Stimulated activated CD8-positive, alpha-beta memory T cell treated with anti-CD3 and anti-CD28 coated beads, Interleukin-4, amount 100 ng/mL, for 1 hour (primary cell): ENCODE measurements at regions not wholly inside any gene's neighbourhood (a gene's known extent, or its start where the extent isn't known, plus 50 kb on each side); places are given as distances from the start of the nearest gene placed in this dataset.
"Not testable (repeated sequence)": the region's sequence is repeated elsewhere in the genome, so short reads cannot be mapped to it uniquely, and the experiment has no call there.

ENCODE experiments used
- DNase-seq, 2 donors: peaks; one replicate each; pipeline ENCODE4 v3.0.0-alpha.2; 2020; ENCODE audit warnings: low read depth in 2 of 2, low spot score in 1 of 2

DNA sequence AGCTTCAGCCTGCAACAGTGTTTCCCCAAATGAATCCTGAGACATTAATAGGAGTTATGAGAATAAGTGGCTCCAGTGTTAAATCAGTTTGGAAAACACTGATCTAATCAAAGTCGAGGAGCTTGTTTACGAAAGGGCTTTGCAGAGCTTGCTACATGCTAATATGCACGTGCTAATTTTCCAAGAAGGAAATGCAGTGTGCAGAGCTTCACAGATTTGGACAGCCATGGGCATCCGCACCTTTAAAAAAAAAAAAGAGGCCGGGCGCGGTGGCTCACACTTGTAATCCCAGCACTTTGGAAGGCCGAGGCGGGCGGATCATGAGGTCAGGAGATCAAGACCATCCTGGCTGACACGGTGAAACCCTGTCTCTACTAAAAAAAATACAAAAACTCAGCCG lies 79.7 kb upstream of the LMO2 start:
- DNase-seq = not testable (repeated sequence)

DNA sequence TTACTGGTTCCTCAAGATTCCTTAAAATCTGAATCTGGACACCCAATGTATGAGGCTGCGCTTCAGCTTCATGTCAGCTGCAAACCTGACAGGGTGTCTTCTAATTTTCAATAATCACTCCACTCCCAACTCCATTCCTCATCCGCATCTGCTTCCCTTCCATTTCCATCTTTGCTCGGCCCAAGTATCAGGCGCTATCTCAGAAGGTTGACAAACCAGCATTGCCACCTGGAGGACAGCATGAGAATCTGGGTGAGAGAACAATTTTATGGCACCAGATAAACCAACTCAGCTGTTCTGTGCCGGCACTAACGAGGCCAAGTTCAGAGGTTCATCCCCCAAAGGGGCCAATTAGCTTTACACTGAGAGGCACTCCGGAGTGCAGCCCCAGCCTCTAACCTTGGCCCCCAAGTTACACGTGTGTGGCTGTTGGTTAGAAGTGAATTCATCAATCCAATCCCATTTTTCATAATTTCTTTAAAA lies 79.1 kb upstream of the LMO2 start:
- no peak for DNase-seq

- DNase-seq = no peak
Observed at GRCh38 chr11:33967451-33967850, 75.6 kb upstream of the LMO2 start.

- no peak for DNase-seq
Observed at GRCh38 chr11:33965032-33965431, 73.2 kb upstream of the LMO2 start.

GRCh38 chr11:33959855-33960400 lies 68.1 kb upstream of the LMO2 start:
- DNase-seq = no peak

GRCh38 chr11:33957304-33957917 lies 65.5 kb upstream of the LMO2 start:
- DNase-seq = no peak

DNA sequence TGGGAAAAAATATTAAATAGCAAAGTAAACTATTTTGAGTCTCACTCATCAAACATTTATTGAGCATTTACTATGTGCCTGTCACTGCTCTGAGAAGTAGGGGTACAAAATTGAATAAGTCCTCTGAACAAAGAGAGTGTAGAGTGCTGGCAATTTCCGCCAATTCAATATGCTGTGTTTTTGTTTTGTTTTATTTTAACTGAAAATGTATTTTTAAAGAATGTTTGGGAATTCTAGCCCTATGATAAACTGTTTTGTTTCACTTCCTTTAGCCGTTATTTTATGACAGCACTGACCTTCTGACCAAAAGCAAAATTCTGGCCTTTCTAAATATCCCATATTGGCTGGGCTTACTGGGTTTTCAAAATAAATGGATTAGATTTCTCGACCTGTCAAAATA lies 64.7 kb upstream of the LMO2 start:
- DNase-seq = no peak

- no peak for DNase-seq
Observed at GRCh38 chr11:33953289-33953688, 61.4 kb upstream of the LMO2 start.

GRCh38 chr11:33952805-33953204 lies 60.9 kb upstream of the LMO2 start:
- no peak for DNase-seq

DNA sequence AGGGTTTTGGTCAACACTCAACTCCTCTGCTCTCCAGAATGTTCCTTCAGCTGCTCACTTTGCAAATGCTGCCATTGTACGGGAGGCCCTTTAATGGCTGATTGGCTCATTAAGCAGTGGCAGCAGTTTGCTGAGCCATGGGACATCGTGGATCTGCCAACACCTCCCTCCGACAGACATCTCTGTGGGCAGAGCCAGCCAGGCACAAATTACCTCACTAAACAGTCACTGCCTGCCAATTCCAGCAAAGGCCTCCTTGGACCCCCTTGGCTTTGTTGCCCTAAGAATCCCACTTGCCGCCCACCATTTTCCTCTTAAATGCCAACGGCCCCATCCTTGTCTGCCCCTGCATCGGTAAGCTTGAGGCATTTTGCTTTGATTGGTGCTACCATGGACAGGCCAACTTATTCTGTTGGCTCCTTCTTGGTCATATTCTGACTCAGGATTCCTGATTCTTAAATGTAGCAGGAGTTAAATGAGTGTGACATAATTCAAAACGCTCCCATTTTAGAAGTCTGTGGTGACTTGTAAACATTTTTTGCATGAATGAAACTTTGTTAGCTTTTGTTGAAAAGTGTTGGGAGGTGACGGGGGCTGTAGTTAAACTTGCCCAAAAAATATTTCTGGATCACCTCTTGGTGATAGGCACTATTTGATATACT lies 57.5 kb upstream of the LMO2 start:
- no peak for DNase-seq

DNA sequence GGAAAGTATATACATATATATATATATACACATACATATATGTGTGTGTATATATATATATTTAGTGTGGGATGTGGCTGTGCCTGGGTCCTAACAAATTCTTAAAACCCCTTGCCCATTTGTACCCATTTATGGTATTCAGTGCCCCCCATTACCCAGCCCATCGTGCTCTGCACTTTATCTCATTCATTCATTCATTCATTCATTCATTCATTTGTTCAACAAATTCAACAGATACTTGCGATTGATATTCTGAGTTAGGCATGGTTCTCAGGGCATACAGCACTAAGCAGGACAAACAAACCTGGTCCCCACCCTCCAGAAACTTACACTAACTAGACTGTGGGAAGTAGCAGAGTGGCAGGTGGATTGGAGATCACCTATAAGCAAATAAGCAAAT lies 56.6 kb upstream of the LMO2 start:
- DNase-seq = no peak

- not testable (repeated sequence) for DNase-seq
Observed at GRCh38 chr11:33947918-33948317, 56.0 kb upstream of the LMO2 start.

DNA sequence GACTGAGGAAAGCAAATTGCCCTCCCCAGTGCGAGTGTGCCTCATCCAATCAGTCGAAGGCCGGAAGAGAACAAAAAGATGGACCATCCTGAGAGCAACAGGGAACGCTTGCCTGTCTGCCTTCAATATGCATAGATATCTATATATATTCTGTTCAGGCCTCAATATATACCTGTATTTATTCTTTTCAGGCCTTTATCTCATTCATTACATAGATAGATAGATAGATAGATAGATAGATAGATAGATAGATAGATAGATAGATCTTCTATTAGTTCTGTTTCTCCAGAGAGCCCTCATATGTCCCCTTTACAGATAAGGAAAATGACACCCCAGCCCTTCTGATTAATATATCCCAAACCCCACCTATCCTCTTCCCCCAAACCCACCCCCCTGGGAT lies 55.1 kb upstream of the LMO2 start:
- no peak for DNase-seq

- no peak for DNase-seq
Observed at GRCh38 chr11:33945481-33946268, 53.8 kb upstream of the LMO2 start.

- DNase-seq = no peak
Observed at GRCh38 chr11:33944693-33945424, 53.0 kb upstream of the LMO2 start.

DNA sequence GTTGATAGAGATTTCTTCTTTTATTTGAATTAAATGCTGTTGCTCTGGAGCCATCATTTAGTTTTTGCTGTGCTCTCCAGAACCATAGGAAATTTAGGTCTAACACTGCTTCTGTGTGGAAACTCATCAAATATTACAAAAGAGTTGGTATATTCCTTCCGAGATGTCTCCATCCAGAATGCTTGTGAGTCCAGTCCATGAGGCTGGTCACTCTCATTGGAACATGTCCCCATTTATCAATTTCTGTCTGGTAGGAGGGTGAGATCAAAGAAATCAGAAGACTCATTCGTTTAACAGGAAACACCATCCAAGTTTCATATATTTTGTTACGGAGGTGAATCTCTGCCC lies 52.4 kb upstream of the LMO2 start:
- no peak for DNase-seq

DNA sequence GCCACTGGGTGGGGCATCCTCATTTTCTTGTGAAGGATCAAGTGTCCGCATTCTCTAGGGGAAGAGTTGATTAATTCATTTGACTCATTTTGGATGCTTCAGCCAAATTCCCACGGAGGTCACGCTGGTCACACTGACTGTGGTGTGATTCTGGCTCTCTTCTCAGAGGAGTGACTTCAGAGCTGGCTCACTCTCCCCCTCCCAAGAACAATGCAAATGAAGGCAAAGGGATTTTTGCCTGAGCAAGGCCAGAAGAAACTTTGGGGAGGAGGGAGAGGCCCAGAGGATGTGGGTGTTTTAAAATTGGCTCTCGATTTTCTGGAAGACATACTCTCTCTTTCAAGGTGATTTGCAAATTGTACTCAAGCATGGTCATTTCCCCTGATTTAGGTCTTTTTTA lies 51.1 kb upstream of the LMO2 start:
- DNase-seq = no peak

DNA sequence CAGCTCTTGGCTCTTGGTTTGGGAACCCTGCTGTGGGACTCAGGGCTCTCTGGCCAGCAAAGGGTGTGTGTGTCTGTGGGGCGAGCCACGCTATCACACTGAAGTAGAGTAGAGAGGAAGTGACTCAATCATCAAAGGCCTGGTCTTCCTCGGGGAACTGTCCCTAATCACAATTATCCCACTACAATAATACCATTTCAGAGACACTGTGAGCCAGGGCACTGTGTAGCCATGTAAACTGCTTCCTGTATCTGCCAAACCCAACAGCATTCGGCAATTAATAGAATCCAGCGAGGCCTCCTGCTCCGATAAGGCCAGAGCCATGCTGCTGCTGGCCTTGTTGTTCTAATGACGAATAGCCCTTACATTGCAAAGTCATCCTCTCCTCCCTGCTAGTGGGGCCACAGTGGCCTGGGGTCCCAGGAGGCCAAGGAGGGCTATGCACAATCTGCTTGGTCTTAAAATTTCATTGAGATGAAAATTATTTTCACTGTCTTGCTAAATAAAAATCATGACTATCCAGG lies 49.8 kb upstream of the LMO2 start:
- DNase-seq = no peak
